Mesenchymal stem cell (in vitro differentiated cells and primary cell): ENCODE measurements at regions not wholly inside any gene's neighbourhood (a gene's known extent, or its start where the extent isn't known, plus 50 kb on each side); places are given as distances from the start of the nearest gene placed in this dataset.

Source experiments
- DNase-seq: peaks from one replicate; pipeline ENCODE4 v3.0.0-alpha.2; 2013
- H2AFZ ChIP-seq: one replicate; pipeline ENCODE4 v1.6.1; 2013; ENCODE audit warnings: low read depth, mild to moderate bottlenecking, control low read depth, inconsistent platforms, low read length, moderate library complexity
- H2AK5ac ChIP-seq: 2 replicates; pipeline ENCODE4 v1.6.1; 2013; ENCODE audit warnings: low read length, moderate library complexity, mild to moderate bottlenecking, inconsistent platforms; ENCODE audit not compliant: severe bottlenecking
- H2BK120ac ChIP-seq: one replicate; pipeline ENCODE4 v1.6.1; 2013; ENCODE audit warnings: low read depth, mild to moderate bottlenecking, inconsistent platforms, low read length, moderate library complexity
- H2BK12ac ChIP-seq, 2 experiments: one replicate each; pipeline ENCODE4 v1.6.1; 2013; ENCODE audit warnings: inconsistent platforms in 2 of 2, low read length in 2 of 2, mild to moderate bottlenecking in 2 of 2, moderate library complexity in 2 of 2, control low read depth in 1 of 2
- H2BK15ac ChIP-seq: one replicate; pipeline ENCODE4 v1.6.1; 2013; ENCODE audit warnings: mild to moderate bottlenecking, low read depth, inconsistent platforms; ENCODE audit not compliant: poor library complexity, severe bottlenecking
- H2BK5ac ChIP-seq: 2 replicates; pipeline ENCODE4 v1.6.1; 2013; ENCODE audit warnings: low read depth, mild to moderate bottlenecking, low read length, control low read depth, inconsistent platforms; ENCODE audit not compliant: poor library complexity, severe bottlenecking
- H3K14ac ChIP-seq, 2 experiments: one replicate each; pipeline ENCODE4 v1.6.1; 2013; ENCODE audit warnings: inconsistent platforms in 2 of 2, low read length in 2 of 2, control low read depth in 1 of 2, mild to moderate bottlenecking in 1 of 2, moderate library complexity in 1 of 2
- H3K18ac ChIP-seq, 2 experiments: one replicate each; pipeline ENCODE4 v1.6.1; 2013; ENCODE audit warnings: inconsistent platforms in 2 of 2, low read length in 2 of 2, control low read depth in 1 of 2, low read depth in 1 of 2, mild to moderate bottlenecking in 1 of 2
- H3K23ac ChIP-seq, 2 experiments: one replicate each; pipeline ENCODE4 v1.6.1; 2013; ENCODE audit warnings: inconsistent platforms in 2 of 2, low read length in 2 of 2, mild to moderate bottlenecking in 2 of 2, moderate library complexity in 2 of 2, control low read depth in 1 of 2
- H3K27ac ChIP-seq: 2 replicates; pipeline ENCODE4 v1.5.1; 2013; ENCODE audit warnings: mild to moderate bottlenecking, moderate library complexity, low read length, control low read depth, inconsistent platforms; ENCODE audit not compliant: poor library complexity, severe bottlenecking
- H3K27me3 ChIP-seq, 2 experiments: 2 replicates each; pipeline versions ENCODE4 v1.6.1 to v1.7.0; 2013; ENCODE audit warnings: low read length in 2 of 2, mild to moderate bottlenecking in 2 of 2, moderate library complexity in 2 of 2, control low read depth in 1 of 2, inconsistent platforms in 1 of 2; ENCODE audit not compliant: control insufficient read depth in 1 of 2, insufficient read depth in 1 of 2
- H3K36me3 ChIP-seq, 2 experiments: 2 replicates each; pipeline versions ENCODE4 v1.6.1 to v1.7.0; 2013; ENCODE audit warnings: low read length in 2 of 2, control low read depth in 1 of 2, inconsistent platforms in 1 of 2, low read depth in 1 of 2, mild to moderate bottlenecking in 1 of 2; ENCODE audit not compliant: insufficient read depth in 2 of 2, control insufficient read depth in 1 of 2
- H3K4ac ChIP-seq, 2 experiments: one replicate each; pipeline ENCODE4 v1.6.1; 2013; ENCODE audit warnings: inconsistent platforms in 2 of 2, low read length in 2 of 2, mild to moderate bottlenecking in 2 of 2, moderate library complexity in 2 of 2, control low read depth in 1 of 2, low read depth in 1 of 2
- H3K4me1 ChIP-seq: 2 replicates; pipeline ENCODE4 v1.6.1; 2013; ENCODE audit warnings: low read depth, low read length, control low read depth; ENCODE audit not compliant: control insufficient read depth, insufficient read depth
- H3K4me2 ChIP-seq: 2 replicates; pipeline ENCODE4 v1.6.1; 2013; ENCODE audit warnings: low read length, mild to moderate bottlenecking, inconsistent platforms; ENCODE audit not compliant: poor library complexity, severe bottlenecking
- H3K4me3 ChIP-seq, 2 experiments: 2 replicates each; pipeline versions ENCODE4 v1.5.1 to v1.7.0; 2013; ENCODE audit warnings: low read length in 2 of 2, mild to moderate bottlenecking in 2 of 2, control low read depth in 1 of 2, low read depth in 1 of 2; ENCODE audit not compliant: insufficient read depth in 1 of 2
- H3K79me1 ChIP-seq: replicated peaks from 2 replicates; pipeline ENCODE4 v1.6.1; 2013; ENCODE audit warnings: mild to moderate bottlenecking, control low read depth, low read length, inconsistent platforms; ENCODE audit not compliant: poor library complexity, severe bottlenecking
- H3K9ac ChIP-seq: 2 replicates; pipeline ENCODE4 v1.7.0; 2013; ENCODE audit warnings: mild to moderate bottlenecking, low read length, moderate library complexity
- H3K9me3 ChIP-seq: 2 replicates; pipeline ENCODE4 v1.7.0; 2013; ENCODE audit warnings: mild to moderate bottlenecking, low read length; ENCODE audit not compliant: control insufficient read depth
- H4K8ac ChIP-seq: one replicate; pipeline ENCODE4 v1.6.1; 2013; ENCODE audit warnings: inconsistent platforms, mild to moderate bottlenecking, low read length, moderate library complexity
- H4K91ac ChIP-seq: one replicate; pipeline ENCODE4 v1.6.1; 2013; ENCODE audit warnings: mild to moderate bottlenecking, low read length, inconsistent platforms
- WGBS: methylation state at CpG from one replicate; pipeline ENCODE4 v1.1.7; 2013; ENCODE audit warnings: mixed read lengths; 5-methylcytosine and 5-hydroxymethylcytosine counted together

GRCh38 chr5:54832858-54833257 is 152.5 kb downstream of the ESM1 start:
- whole genome bisulfite sequencing, result 47% methylated on average over 5 of the region's 5 CpGs
- H2AK5ac ChIP-seq, result no peak overlapping the region
- no peak overlapping the region for H2BK120ac ChIP-seq
- no peaks in the 10 kb centered on the region for H3K79me1 ChIP-seq
- no peaks in the 10 kb centered on the region for H3K9me3 ChIP-seq
- no peaks in the 10 kb centered on the region for H3K27me3 ChIP-seq
- H3K14ac ChIP-seq, result no peak overlapping the region
- H3K23ac ChIP-seq, result no peak overlapping the region
- peak; percentile 77 for DNase-seq
- H3K4me3 ChIP-seq, result no peak overlapping the region
- no peak overlapping the region for H2BK15ac ChIP-seq
- H3K27ac ChIP-seq, result no peak overlapping the region
- no peak overlapping the region for H2AFZ ChIP-seq
- no peak overlapping the region for H2BK5ac ChIP-seq
- no peaks in the 10 kb centered on the region for H3K36me3 ChIP-seq
- H3K18ac ChIP-seq, result peak overlapping the region in 1 of 2 experiments; percentile 57
- no peak overlapping the region for H4K91ac ChIP-seq
- no peak overlapping the region for H2BK12ac ChIP-seq
- no peak overlapping the region for H4K8ac ChIP-seq
- no peaks in the 10 kb centered on the region for H3K4me1 ChIP-seq
- no peak overlapping the region for H3K9ac ChIP-seq
- H3K4ac ChIP-seq, result peak overlapping the region in 1 of 2 experiments; percentile 89
- H3K4me2 ChIP-seq, result no peak overlapping the region

- no peaks in the 10 kb centered on the region for H3K4me1 ChIP-seq
- H4K8ac ChIP-seq, result no peak overlapping the region
- no peak overlapping the region for H3K4ac ChIP-seq
- no peak overlapping the region for H4K91ac ChIP-seq
- no peak overlapping the region for H2BK5ac ChIP-seq
- no peak overlapping the region for H2AFZ ChIP-seq
- no peak overlapping the region for H3K27ac ChIP-seq
- no peaks in the 10 kb centered on the region for H3K79me1 ChIP-seq
- H2BK12ac ChIP-seq, result no peak overlapping the region
- no peak overlapping the region for H2AK5ac ChIP-seq
- no peak overlapping the region for H3K23ac ChIP-seq
- no peak overlapping the region for H3K4me3 ChIP-seq
- no peak overlapping the region for H2BK120ac ChIP-seq
- no peak overlapping the region for H3K14ac ChIP-seq
- 82% methylated on average over 2 of the region's 2 CpGs for WGBS
- no peak overlapping the region for H3K4me2 ChIP-seq
- H3K9ac ChIP-seq, result peak overlapping the region; percentile 21
- no peaks in the 10 kb centered on the region for H3K36me3 ChIP-seq
- peak; percentile 61 for DNase-seq
- H3K18ac ChIP-seq, result no peak overlapping the region
- H3K27me3 ChIP-seq, result no peaks in the 10 kb centered on the region
- H3K9me3 ChIP-seq, result no peaks in the 10 kb centered on the region
- no peak overlapping the region for H2BK15ac ChIP-seq
Measured at GRCh38 chr5:54832045-54832444, 153.3 kb downstream of the ESM1 start.

DNA sequence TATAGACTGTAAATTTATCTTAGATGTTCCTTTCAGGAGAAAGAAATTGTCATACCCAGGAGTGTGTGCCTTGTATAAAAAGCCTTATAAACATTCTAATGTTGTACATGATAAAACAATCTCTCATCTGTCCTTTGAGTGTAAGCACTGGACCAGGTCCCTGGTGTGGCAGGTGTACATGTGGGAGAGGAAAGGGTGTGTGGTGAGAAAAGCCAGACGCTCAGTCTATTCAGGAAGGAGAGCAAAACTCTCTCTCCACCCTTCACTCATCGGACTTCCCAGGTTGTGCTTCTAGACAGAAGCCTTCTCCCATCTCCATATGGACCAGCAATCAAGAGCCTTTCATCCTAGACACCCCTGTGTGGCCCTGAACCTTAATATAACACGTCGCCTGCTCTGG is 154.2 kb downstream of the ESM1 start:
- no peak overlapping the region for H3K27ac ChIP-seq
- no peak overlapping the region for H3K9ac ChIP-seq
- H2AFZ ChIP-seq, result no peak overlapping the region
- H3K79me1 ChIP-seq, result no peaks in the 10 kb centered on the region
- no peak overlapping the region for H2AK5ac ChIP-seq
- WGBS, result 77% methylated on average over 4 of the region's 4 CpGs
- peak overlapping the region in 1 of 2 experiments; percentile 95 for H2BK12ac ChIP-seq
- H2BK5ac ChIP-seq, result no peak overlapping the region
- H2BK120ac ChIP-seq, result no peak overlapping the region
- H3K23ac ChIP-seq, result no peak overlapping the region
- no peak overlapping the region for H4K8ac ChIP-seq
- H2BK15ac ChIP-seq, result no peak overlapping the region
- H3K4ac ChIP-seq, result no peak overlapping the region
- H3K27me3 ChIP-seq, result no peaks in the 10 kb centered on the region
- H3K36me3 ChIP-seq, result no peaks in the 10 kb centered on the region
- H3K9me3 ChIP-seq, result no peaks in the 10 kb centered on the region
- no peak overlapping the region for H3K4me2 ChIP-seq
- H3K4me3 ChIP-seq, result no peak overlapping the region
- no peak overlapping the region for H3K14ac ChIP-seq
- peak overlapping the region; percentile 10 to 38 for H3K18ac ChIP-seq
- no peaks in the 10 kb centered on the region for H3K4me1 ChIP-seq
- no peak overlapping the region for H4K91ac ChIP-seq
- no peak for DNase-seq

DNA sequence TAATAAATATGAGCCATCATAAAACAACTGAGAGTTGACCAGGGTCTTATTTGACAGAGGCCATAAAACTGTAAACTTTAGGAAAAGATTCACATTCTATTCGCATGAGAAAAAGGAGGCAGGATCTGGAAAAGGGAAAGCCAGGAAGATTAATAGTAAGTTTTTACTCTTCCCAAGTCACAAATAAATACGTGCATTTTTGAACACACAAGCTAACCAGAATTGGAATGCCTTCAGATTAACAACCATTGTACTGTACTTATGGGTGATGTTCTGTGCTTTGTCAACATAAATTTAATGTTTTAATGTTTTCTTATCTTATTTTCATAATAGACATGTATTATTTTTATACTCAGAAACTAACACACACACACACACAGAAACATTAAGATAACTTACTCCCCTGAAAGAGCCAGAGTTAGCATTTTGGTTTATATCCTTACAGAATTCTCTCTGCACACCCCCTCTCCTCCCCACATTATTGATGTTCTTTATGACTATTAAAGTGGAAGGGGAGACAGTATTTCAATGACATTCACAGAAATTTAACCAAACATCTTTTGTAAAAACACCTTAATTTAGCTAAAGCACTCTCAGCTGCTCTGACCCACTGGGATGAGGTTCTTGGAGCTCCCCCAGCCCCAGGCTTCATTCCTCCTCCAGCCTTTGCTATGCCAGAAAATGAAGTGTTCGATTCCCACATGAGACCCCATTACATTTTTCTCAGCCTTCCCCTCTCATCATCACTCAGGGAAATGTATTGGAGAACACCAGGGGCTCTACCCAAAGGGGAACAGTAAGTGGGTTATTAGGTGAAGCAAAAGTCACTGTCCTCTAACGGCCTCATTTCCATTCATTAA is 155.5 kb downstream of the ESM1 start:
- WGBS, result 80% methylated on average over 2 of the region's 4 CpGs
- no peak overlapping the region for H4K91ac ChIP-seq
- no peaks in the 10 kb centered on the region for H3K4me1 ChIP-seq
- H3K4ac ChIP-seq, result no peak overlapping the region
- no peak overlapping the region for H3K23ac ChIP-seq
- peak overlapping the region in 1 of 2 experiments; percentile 64 for H2BK12ac ChIP-seq
- H3K4me3 ChIP-seq, result no peak overlapping the region
- no peak overlapping the region for H3K4me2 ChIP-seq
- no peak for DNase-seq
- no peak overlapping the region for H2AK5ac ChIP-seq
- no peak overlapping the region for H3K27ac ChIP-seq
- peak overlapping the region; percentile 7 for H4K8ac ChIP-seq
- no peaks in the 10 kb centered on the region for H3K36me3 ChIP-seq
- H2BK5ac ChIP-seq, result no peak overlapping the region
- no peak overlapping the region for H2AFZ ChIP-seq
- no peaks in the 10 kb centered on the region for H3K9me3 ChIP-seq
- H3K14ac ChIP-seq, result no peak overlapping the region
- no peak overlapping the region for H3K9ac ChIP-seq
- H3K79me1 ChIP-seq, result no peaks in the 10 kb centered on the region
- H3K18ac ChIP-seq, result peak overlapping the region in 1 of 2 experiments; percentile 43
- H3K27me3 ChIP-seq, result no peaks in the 10 kb centered on the region
- H2BK120ac ChIP-seq, result no peak overlapping the region
- no peak overlapping the region for H2BK15ac ChIP-seq
